ENCODE measurements at regions not wholly inside any gene's neighbourhood (a gene's known extent, or its start where the extent isn't known, plus 50 kb on each side); places are given as distances from the start of the nearest gene placed in this dataset.
"Not testable (repeated sequence)": the region's sequence is repeated elsewhere in the genome, so short reads cannot be mapped to it uniquely, and the experiment has no call there.

DNA sequence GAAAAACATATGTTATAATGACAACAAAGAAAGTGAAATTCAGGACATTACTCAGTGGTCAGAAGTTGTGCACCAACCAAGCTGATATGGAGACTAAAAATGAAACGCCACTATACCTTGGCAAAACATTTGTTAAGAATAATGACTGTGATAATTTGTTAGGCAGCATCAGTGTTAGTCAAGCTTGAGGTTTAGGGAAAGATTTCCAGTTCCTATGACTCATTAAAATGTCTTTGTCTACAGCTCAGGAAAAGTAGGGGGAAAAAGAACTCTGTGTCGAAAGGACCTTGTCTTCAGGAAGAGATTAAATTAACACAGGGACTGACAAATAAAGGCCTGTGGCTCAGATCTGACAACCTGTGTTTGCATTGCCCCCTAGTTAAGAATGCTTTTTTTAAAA is 764.1 kb upstream of the SLITRK6 start:
- Mint-ChIP-seq H3K9me3 (peaks cover 2% of the 10 kb centered on the region), H3K4me3 (no peak overlapping the region), H3K27me3 (no peaks in the 10 kb centered on the region), H3K27ac (no peak overlapping the region), H3K36me3 (ENCODE audit: low read depth) (no peaks in the 10 kb centered on the region), H3K4me1 (no peaks in the 10 kb centered on the region)
- no peak for DNase-seq
- ChIA-PET POLR2A (no interaction called here), CTCF (no interaction called here)

DNA sequence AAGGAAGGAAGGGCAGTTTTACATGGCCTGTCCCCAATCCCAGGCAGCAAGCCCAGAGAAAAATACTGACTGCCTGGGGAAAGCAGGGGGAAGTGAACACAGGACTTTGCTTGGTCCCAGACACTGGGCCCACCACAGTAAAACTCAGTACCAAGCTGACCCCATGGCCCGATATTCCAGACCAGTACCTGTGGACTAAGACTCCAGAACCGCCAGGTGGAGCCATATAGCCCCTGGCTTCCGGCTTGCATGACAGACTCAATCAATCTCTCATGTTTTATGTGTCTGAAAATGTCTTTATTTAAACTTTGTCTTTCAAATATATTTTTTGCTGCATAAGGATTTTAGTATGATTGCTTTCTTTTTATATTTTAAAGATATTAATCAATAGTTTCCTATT is 767.9 kb upstream of the SLITRK6 start:
- H3K27me3 Mint-ChIP-seq: no peaks in the 10 kb centered on the region
- H3K4me1 Mint-ChIP-seq: peaks cover under 1% of the 10 kb centered on the region
- H3K27ac Mint-ChIP-seq: no peak overlapping the region
- no peaks in the 10 kb centered on the region for H3K36me3 Mint-ChIP-seq (ENCODE audit: low read depth)
- no peak for DNase-seq
- ChIA-PET CTCF (no interaction called here), POLR2A (no interaction called here)
- no peak overlapping the region for H3K4me3 Mint-ChIP-seq
- peaks cover 2% of the 10 kb centered on the region for H3K9me3 Mint-ChIP-seq

DNA sequence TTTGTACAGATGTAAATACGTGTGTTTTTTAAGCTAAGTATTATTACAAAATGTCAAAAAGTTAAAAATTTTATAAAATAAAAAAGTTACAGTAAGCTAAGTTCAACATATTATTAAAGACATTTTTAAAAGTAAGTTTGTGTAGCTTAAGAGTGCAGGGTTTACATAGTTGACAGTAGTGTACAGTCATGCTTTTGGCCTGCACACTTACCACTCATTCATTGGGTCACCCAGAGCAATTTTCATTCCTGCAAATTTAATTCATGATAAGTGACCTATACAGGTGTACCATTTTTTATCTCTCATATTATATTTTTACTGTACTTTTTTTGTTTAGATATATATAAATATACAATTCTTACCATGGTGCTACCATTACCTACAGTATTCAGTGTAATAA is 769.9 kb upstream of the SLITRK6 start:
- H3K9me3 Mint-ChIP-seq: no peaks in the 10 kb centered on the region
- H3K27ac Mint-ChIP-seq: no peak overlapping the region
- no peaks in the 10 kb centered on the region for H3K36me3 Mint-ChIP-seq (ENCODE audit: low read depth)
- CTCF ChIA-PET: no interaction called here
- H3K27me3 Mint-ChIP-seq: no peaks in the 10 kb centered on the region
- POLR2A ChIA-PET: no interaction called here
- H3K4me3 Mint-ChIP-seq: no peak overlapping the region
- DNase-seq: no peak
- peaks cover 1% of the 10 kb centered on the region for H3K4me1 Mint-ChIP-seq

DNA sequence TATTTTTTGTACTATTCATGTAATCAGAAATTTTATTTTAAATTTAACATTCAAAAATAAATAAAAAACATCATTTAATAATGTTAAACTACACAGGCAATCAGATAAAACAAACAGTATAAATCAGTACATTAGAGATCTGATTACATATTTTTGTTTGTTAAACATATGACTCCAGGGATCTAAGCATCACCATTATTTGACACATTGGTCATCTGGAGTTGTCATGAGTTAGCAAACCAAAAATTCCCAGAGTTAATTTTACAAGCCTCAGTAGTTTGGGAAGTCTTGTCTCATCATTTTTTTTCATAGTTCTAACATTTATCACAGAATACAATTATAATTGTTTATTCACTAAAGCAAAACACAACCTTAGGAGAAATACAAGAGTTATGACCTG is 770.8 kb upstream of the SLITRK6 start:
- DNase-seq: no peak
- Mint-ChIP-seq H3K4me3 (no peak overlapping the region), H3K27ac (no peak overlapping the region), H3K27me3 (no peaks in the 10 kb centered on the region), H3K9me3 (no peaks in the 10 kb centered on the region), H3K4me1 (peaks cover 1% of the 10 kb centered on the region), H3K36me3 (ENCODE audit: low read depth) (no peaks in the 10 kb centered on the region)
- ChIA-PET POLR2A (no interaction called here), CTCF (no interaction called here)

DNA sequence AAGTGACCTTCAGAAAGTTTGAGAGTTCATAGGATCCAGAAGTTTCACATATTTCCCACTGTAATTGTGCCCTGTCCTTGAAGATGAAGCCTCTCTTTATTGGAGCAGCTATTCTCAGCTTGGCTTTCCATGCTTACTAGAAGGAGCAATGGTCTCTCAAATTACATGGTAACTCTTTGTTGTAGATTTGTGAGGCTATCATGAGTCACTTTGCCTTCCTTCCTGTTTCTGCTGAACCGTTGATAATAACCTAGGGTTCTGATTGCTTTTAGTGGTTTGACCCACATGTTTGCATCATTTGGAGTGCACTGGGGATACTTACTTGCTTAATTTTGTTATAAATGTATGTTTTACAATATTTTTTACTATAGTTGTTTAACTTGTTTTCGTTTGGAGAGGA is 772.9 kb upstream of the SLITRK6 start:
- CTCF ChIA-PET: no interaction called here
- Mint-ChIP-seq H3K9me3 (no peaks in the 10 kb centered on the region), H3K4me1 (peaks cover 1% of the 10 kb centered on the region), H3K27me3 (no peaks in the 10 kb centered on the region), H3K4me3 (no peak overlapping the region), H3K36me3 (ENCODE audit: low read depth) (no peaks in the 10 kb centered on the region), H3K27ac (no peak overlapping the region)
- POLR2A ChIA-PET: no interaction called here
- DNase-seq: no peak

DNA sequence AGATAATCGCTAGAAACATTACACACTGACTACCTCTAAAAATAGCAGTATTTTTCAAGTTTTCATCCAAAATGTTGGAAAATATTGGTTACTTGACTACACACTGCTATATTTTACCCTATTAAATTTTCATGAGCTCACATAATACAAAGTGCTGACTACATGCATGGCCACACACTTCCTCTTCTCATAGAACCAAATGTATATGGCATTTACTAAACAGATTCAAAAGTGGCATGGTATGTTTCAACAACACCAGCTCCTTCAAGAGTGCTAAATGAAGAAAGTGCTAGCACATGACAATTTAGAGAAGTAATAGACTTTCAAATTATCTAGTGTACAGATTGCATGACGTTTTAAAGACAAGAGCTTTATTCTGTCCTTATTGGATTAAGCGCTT is 780.4 kb upstream of the SLITRK6 start:
- Mint-ChIP-seq H3K4me1 (no peaks in the 10 kb centered on the region), H3K27ac (no peak overlapping the region), H3K27me3 (no peaks in the 10 kb centered on the region), H3K9me3 (peaks cover 16% of the 10 kb centered on the region), H3K36me3 (ENCODE audit: low read depth) (no peaks in the 10 kb centered on the region), H3K4me3 (no peak overlapping the region)
- no peak for DNase-seq
- ChIA-PET POLR2A (no interaction called here), CTCF (no interaction called here)

DNA sequence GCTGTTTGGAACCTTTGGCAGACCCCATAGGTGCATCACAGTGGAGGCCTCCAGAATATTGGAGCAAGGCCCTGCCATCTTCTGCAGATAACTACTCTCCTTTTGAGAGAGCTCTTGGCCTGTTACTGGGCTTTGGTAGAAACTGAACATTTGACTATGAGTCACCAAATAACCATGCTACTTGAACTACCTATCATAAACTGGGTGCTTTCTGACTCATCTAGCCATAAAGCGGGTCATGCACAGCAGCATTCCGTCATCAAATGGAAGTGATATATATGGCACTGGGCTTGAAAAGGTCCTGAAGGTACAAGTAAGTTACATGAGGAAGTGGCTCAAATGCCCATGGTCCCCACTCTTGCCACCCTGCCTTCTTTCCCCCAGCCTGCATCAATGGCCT is 782.5 kb upstream of the SLITRK6 start:
- ChIA-PET POLR2A (no interaction called here), CTCF (no interaction called here)
- no peaks in the 10 kb centered on the region for H3K4me1 Mint-ChIP-seq
- H3K4me3 Mint-ChIP-seq: no peak overlapping the region
- no peaks in the 10 kb centered on the region for H3K36me3 Mint-ChIP-seq (ENCODE audit: low read depth)
- no peak for DNase-seq
- no peak overlapping the region for H3K27ac Mint-ChIP-seq
- peaks cover 19% of the 10 kb centered on the region for H3K9me3 Mint-ChIP-seq
- H3K27me3 Mint-ChIP-seq: no peaks in the 10 kb centered on the region

DNA sequence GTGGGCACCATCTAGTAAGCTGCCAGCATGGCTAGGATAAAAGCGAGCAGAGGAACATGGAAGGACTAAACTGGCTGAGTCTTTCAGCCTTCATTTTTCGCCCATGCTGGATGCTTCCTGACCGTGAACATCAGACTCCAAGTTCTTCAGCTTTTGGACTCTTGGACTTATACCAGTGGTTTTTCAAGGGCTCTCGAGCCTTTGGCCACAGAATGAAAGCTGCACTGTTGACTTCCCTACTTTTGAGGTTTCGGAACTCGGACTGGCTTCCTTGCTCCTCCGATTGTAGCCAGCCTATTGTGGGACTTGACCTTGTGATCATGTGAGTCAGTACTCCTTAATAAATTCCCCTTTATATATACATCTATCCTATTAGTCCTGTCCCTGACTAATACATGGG is 785.1 kb upstream of the SLITRK6 start:
- H3K4me1 Mint-ChIP-seq: no peaks in the 10 kb centered on the region
- CTCF ChIA-PET: no interaction called here
- POLR2A ChIA-PET: no interaction called here
- DNase-seq: no peak
- no peak overlapping the region for H3K27ac Mint-ChIP-seq
- H3K9me3 Mint-ChIP-seq: peaks cover 18% of the 10 kb centered on the region
- H3K36me3 Mint-ChIP-seq (ENCODE audit: low read depth): no peaks in the 10 kb centered on the region
- no peak overlapping the region for H3K4me3 Mint-ChIP-seq
- H3K27me3 Mint-ChIP-seq: no peaks in the 10 kb centered on the region

DNA sequence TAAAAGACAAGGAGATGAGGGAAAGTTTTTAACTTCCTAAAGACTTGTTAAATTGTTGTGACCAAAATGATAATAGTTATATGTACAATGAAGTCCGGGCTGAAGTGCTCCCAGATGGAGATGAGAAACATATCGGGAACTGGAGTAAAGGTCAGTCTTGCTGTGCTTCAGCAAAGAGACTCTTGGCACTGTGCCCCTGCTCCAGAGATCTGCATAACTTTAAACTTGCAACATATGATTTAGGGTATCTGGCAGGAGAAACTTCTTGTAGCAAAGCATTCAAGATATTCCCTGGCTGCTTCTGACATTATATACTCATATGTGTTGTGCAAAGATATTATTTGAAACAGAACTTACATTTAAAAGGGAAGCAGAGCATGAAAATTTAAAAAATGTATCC is 786.6 kb upstream of the SLITRK6 start:
- H3K4me3 Mint-ChIP-seq: no peak overlapping the region
- no peaks in the 10 kb centered on the region for H3K27me3 Mint-ChIP-seq
- no peak for DNase-seq
- POLR2A ChIA-PET: no interaction called here
- CTCF ChIA-PET: no interaction called here
- no peak overlapping the region for H3K27ac Mint-ChIP-seq
- H3K36me3 Mint-ChIP-seq (ENCODE audit: low read depth): no peaks in the 10 kb centered on the region
- H3K4me1 Mint-ChIP-seq: no peaks in the 10 kb centered on the region
- H3K9me3 Mint-ChIP-seq: peaks cover 18% of the 10 kb centered on the region

DNA sequence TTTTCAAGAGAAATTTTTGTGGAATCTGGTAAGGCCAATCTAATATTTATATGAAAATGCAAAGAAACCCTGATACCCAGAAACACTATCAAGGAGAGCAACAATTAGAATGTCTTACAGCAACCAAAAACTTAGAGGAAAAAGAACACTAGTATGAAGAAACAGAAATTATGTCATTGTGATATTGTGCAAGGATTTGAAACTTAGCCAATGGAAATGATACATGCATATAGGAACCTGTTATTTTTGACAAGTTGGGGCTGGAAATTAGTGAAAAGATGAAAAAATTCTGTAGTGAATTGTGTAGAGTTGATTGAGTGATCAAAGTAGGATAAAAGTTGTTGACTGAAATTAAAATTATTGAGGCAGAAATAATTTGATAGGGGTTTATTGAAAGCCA is 792.6 kb upstream of the SLITRK6 start:
- Mint-ChIP-seq H3K27me3 (no peaks in the 10 kb centered on the region), H3K27ac (no peak overlapping the region), H3K4me1 (no peaks in the 10 kb centered on the region), H3K4me3 (no peak overlapping the region), H3K9me3 (peaks cover 6% of the 10 kb centered on the region), H3K36me3 (ENCODE audit: low read depth) (no peaks in the 10 kb centered on the region)
- CTCF ChIA-PET: no interaction called here
- no peak for DNase-seq
- POLR2A ChIA-PET: no interaction called here

DNA sequence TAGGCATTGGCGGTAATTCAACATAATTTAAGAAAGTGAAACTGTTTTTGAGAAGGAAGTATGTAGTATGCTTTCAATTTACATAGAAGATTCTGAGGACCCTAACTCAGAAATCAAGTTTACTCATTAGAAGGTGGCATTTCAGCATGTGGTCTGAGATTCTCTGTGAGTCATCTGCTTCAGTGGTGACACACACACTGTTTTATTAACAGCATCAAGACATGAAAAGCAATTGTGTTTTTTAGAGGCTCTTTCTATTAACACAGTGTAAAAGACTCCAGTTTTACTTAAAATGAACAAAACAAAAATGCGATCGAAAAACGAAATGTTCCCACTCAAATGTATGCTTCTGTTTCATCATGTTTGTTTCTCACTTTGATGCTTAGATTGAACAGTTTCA is 802.1 kb upstream of the SLITRK6 start:
- H3K4me1 Mint-ChIP-seq: no peaks in the 10 kb centered on the region
- no peaks in the 10 kb centered on the region for H3K27me3 Mint-ChIP-seq
- POLR2A ChIA-PET: no interaction called here
- H3K36me3 Mint-ChIP-seq (ENCODE audit: low read depth): no peaks in the 10 kb centered on the region
- peaks cover 10% of the 10 kb centered on the region for H3K9me3 Mint-ChIP-seq
- CTCF ChIA-PET: no interaction called here
- H3K4me3 Mint-ChIP-seq: no peak overlapping the region
- no peak for DNase-seq
- no peak overlapping the region for H3K27ac Mint-ChIP-seq

DNA sequence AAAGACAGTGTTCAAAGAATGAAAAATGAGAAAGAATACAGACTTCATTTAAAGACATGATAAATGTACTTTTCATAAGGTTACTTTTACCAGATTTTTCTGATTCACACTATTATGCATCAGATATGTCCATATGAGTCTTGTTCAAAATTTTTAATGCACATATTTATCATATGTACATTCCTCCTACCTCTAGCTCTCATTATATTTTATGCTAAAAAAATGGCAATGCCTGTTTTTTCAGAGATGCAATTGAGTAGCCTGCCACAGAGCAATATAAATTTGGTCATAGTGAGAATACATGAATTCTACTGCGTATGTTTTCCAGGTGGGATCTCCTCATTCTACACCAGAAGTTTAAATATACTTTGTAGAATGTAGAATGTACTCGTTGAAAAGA is 807.0 kb upstream of the SLITRK6 start:
- Mint-ChIP-seq H3K9me3 (peaks cover 2% of the 10 kb centered on the region), H3K27ac (no peak overlapping the region), H3K4me3 (no peak overlapping the region), H3K4me1 (no peaks in the 10 kb centered on the region), H3K36me3 (ENCODE audit: low read depth) (no peaks in the 10 kb centered on the region), H3K27me3 (no peaks in the 10 kb centered on the region)
- ChIA-PET CTCF (no interaction called here), POLR2A (no interaction called here)
- no peak for DNase-seq

DNA sequence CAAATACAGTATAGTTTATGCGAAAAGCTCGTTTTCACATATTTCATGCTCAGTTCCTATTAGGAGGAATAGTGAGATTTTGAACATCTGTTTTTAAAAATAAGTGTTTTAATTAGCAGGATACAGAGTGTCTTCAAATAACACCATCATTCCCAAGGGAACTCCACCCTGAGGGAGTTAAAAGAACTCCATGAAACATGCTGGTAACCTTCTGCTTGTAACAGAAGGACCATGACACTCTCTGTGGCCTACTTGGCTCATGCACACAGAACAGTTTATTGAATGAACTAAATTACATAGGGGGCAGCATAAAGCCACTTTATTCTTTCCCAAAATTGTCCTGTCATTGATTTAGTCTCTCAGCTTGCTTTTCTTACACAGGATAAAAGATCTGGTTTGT is 809.5 kb upstream of the SLITRK6 start:
- H3K27me3 Mint-ChIP-seq: no peaks in the 10 kb centered on the region
- no peak for DNase-seq
- H3K36me3 Mint-ChIP-seq (ENCODE audit: low read depth): no peaks in the 10 kb centered on the region
- CTCF ChIA-PET: no interaction called here
- no peak overlapping the region for H3K27ac Mint-ChIP-seq
- H3K9me3 Mint-ChIP-seq: no peaks in the 10 kb centered on the region
- H3K4me3 Mint-ChIP-seq: no peak overlapping the region
- H3K4me1 Mint-ChIP-seq: no peaks in the 10 kb centered on the region
- POLR2A ChIA-PET: no interaction called here

DNA sequence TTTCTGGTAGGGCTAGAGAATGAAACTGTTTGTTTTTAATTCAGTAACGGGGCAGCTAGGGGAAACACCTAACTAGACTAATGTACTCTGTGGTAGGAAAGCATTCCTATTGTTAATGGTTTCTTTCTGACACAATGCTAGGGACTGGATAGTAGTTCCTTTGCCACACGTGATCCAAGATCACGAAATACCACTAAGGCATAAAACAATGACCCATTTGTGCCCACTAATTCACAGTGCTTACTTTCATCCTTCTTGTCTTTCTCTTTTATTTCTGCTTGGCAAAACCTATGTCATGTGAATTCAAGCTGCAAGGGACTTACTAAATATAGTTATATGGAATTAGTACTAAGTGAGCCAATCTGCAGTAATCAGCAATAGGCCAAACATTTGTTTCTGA is 834.1 kb upstream of the SLITRK6 start:
- no peak for DNase-seq
- POLR2A ChIA-PET: no interaction called here
- Mint-ChIP-seq H3K9me3 (peaks cover 4% of the 10 kb centered on the region), H3K36me3 (ENCODE audit: low read depth) (no peaks in the 10 kb centered on the region), H3K4me3 (no peak overlapping the region), H3K27ac (no peak overlapping the region), H3K4me1 (no peaks in the 10 kb centered on the region), H3K27me3 (no peaks in the 10 kb centered on the region)
- CTCF ChIA-PET: no interaction called here

DNA sequence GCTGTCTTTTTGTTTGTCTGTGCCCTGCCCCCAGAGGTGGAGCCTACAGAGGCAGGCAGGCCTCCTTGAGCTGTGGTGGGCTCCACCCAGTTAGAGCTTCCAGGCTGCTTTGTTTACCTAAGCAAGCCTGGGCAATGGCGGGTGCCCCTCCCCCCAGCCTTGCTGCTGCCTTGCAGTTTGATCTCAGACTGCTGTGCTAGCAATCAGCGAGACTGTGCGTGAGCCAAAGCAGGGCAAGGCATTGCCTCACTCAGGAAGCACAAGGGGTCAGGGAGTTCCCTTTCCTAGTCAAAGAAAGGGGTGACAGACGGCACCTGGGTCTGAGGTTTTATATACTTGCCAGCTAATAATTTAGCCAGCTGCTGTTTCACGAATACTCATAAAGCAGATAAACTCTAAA is 852.0 kb upstream of the SLITRK6 start:
- H3K4me3 Mint-ChIP-seq; CTCF ChIA-PET; POLR2A ChIA-PET; H3K27me3 Mint-ChIP-seq; DNase-seq; H3K27ac Mint-ChIP-seq; H3K4me1 Mint-ChIP-seq; H3K36me3 Mint-ChIP-seq (ENCODE audit: low read depth); H3K9me3 Mint-ChIP-seq: not testable (repeated sequence)
